HepG2 (cell line): ENCODE measurements at regions not wholly inside any gene's neighbourhood (a gene's known extent, or its start where the extent isn't known, plus 50 kb on each side); places are given as distances from the start of the nearest gene placed in this dataset.
A peak's percentile ranks its signal among the peaks of the same experiment; 100 is the strongest.

Experiments used
- ATAC-seq: fragments of 200-7000 bp; cut with Tn5 transposase; 3 replicates; pipeline ENCODE4 v1.9.1; 2020; ENCODE audit warnings: mild to moderate bottlenecking, moderate library complexity
- BruUV-seq: library from RNA; stranded (reverse); fragments of 400-500 nt; replicated peaks from 2 replicates; lab custom pipeline; 2021; lab: Mats Ljungman, UMichigan
- CTCF ChIA-PET: fragments of 300-600 bp; formaldehyde crosslinking; extraction: SDS; loops from one replicate; lab custom pipeline; 2021; ENCODE audit warnings: low total read pairs, inconsistent platforms, low intra/inter-chr PET ratio; lab: Yijun Ruan, JAX
- POLR2A ChIA-PET: fragments of 350-600 bp; sonication (Branson Sonifier 250); formaldehyde crosslinking; loops from one replicate; lab custom pipeline; 2020; ENCODE audit warnings: antibody characterized with exemption, inconsistent platforms; lab: Yijun Ruan, JAX
- DNase-seq: peaks from one replicate; pipeline ENCODE4 v3.0.0-alpha.2; 2015; ENCODE audit warnings: low spot score
- FAIRE-seq: peaks from 3 replicates; lab custom pipeline; 2011; peaks lifted over from hg19 to GRCh38; lab: Jason Lieb, UNC
- H2AFZ ChIP-seq: one replicate; pipeline ENCODE4 v1.6.1; 2011; ENCODE audit warnings: low read length, inconsistent platforms
- H3K27ac ChIP-seq: fragments of 300-600 bp; 3 replicates; pipeline ENCODE4 v1.8.0; 2011; ENCODE audit warnings: mixed run types, mild to moderate bottlenecking, mixed read lengths, low read length, inconsistent platforms; ENCODE audit not compliant: insufficient read depth; ENCODE audit errors: extremely low read length
- H3K27me3 ChIP-seq, 2 experiments: fragments of 200-600 bp in 1 of 2; 2 replicates in 1 of 2; 3 replicates in 1 of 2; pipeline versions ENCODE4 v1.6.0 to v1.8.0; 2011; ENCODE audit warnings: low read length in 2 of 2, mild to moderate bottlenecking in 2 of 2, moderate library complexity in 2 of 2, inconsistent platforms in 1 of 2; ENCODE audit not compliant: insufficient read depth in 2 of 2, control insufficient read depth in 1 of 2
- H3K36me3 ChIP-seq, 2 experiments: fragments of 200-600 bp in 1 of 2; replicated peaks in 1 of 2; 2 replicates in 1 of 2; 3 replicates in 1 of 2; pipeline versions ENCODE4 v1.5.1 to v1.8.0; 2011; ENCODE audit warnings: low read length in 2 of 2, inconsistent platforms in 1 of 2; ENCODE audit not compliant: insufficient read depth in 2 of 2, control insufficient read depth in 1 of 2
- H3K4me1 ChIP-seq: 2 replicates; pipeline ENCODE4 v1.5.1; 2012; ENCODE audit warnings: low read length, inconsistent platforms; ENCODE audit not compliant: insufficient read depth
- H3K4me2 ChIP-seq: 2 replicates; pipeline ENCODE4 v1.6.0; 2011; ENCODE audit warnings: low read depth, low read length, inconsistent platforms
- H3K4me3 ChIP-seq, 3 experiments: fragments of 200-600 bp in 1 of 3; sonication (generic), shearing (Covaris generic) in 1 of 3; replicated peaks in 1 of 3; 2 replicates each; pipeline ENCODE4 v1.5.1; 2011 to 2016; ENCODE audit warnings: low read length in 3 of 3, inconsistent platforms in 2 of 3, low read depth in 2 of 3, mild to moderate bottlenecking in 2 of 3, control low read depth in 1 of 3, mixed read lengths in 1 of 3; ENCODE audit not compliant: insufficient read depth in 1 of 3
- H3K79me2 ChIP-seq: one replicate; pipeline ENCODE4 v1.6.1; 2011; ENCODE audit warnings: low read length, inconsistent platforms; ENCODE audit not compliant: insufficient read depth
- H3K9ac ChIP-seq: 2 replicates; pipeline ENCODE4 v1.6.0; 2011; ENCODE audit warnings: mild to moderate bottlenecking, low read depth, low read length, inconsistent platforms; ENCODE audit not compliant: insufficient read depth
- H3K9me3 ChIP-seq: 2 replicates; pipeline ENCODE4 v1.5.1; 2012; ENCODE audit warnings: mild to moderate bottlenecking, low read length
- H4K20me1 ChIP-seq: 2 replicates; pipeline ENCODE4 v1.6.0; 2011; ENCODE audit warnings: inconsistent platforms, mild to moderate bottlenecking, low read length, moderate library complexity; ENCODE audit not compliant: insufficient read depth
- HNF4G ChIP-seq, 2 experiments: sonication (generic) in 1 of 2; formaldehyde crosslinking in 1 of 2; IDR thresholded peaks; 2 replicates each; pipeline versions ENCODE4 v1.4.0 to v1.6.1; 2011 to 2020; ENCODE audit warnings: borderline replicate concordance in 2 of 2, low read depth in 2 of 2, mild to moderate bottlenecking in 2 of 2, low read length in 1 of 2, missing genetic modification reagents in 1 of 2, moderate library complexity in 1 of 2
- TBX2 ChIP-seq: sonication (generic); formaldehyde crosslinking; IDR thresholded peaks from 2 replicates; pipeline ENCODE4 v1.5.0; 2020; ENCODE audit warnings: missing genetic modification reagents, mild to moderate bottlenecking, borderline replicate concordance
- TCF7L2 ChIP-seq: IDR thresholded peaks from 2 replicates; pipeline ENCODE4 v1.6.1; 2011; ENCODE audit warnings: mild to moderate bottlenecking, low read depth, low read length, moderate library complexity
- ZBTB3 ChIP-seq: sonication (generic); formaldehyde crosslinking; IDR thresholded peaks from 2 replicates; pipeline ENCODE4 v1.4.0; 2020; ENCODE audit warnings: low read depth, mild to moderate bottlenecking, moderate library complexity, missing genetic modification reagents, borderline replicate concordance
- ZNF546 ChIP-seq: sonication (generic); formaldehyde crosslinking; conservative IDR thresholded peaks from 2 replicates; pipeline ENCODE4 v1.8.1; 2023; ENCODE audit warnings: mild to moderate bottlenecking, missing genetic modification reagents
- ZNF660 ChIP-seq: sonication (generic); formaldehyde crosslinking; IDR thresholded peaks from 2 replicates; pipeline ENCODE4 v1.5.1; 2020; ENCODE audit warnings: mild to moderate bottlenecking, low read depth, missing genetic modification reagents, borderline replicate concordance
- ZNF768 ChIP-seq: sonication (generic); formaldehyde crosslinking; IDR thresholded peaks from 2 replicates; pipeline ENCODE4 v1.4.0; 2020; ENCODE audit warnings: missing genetic modification reagents
- WGBS: methylation state at CpG from one replicate; pipeline ENCODE4 v1.1.6; 2017; ENCODE audit warnings: low lambda C conversion rate; 5-methylcytosine and 5-hydroxymethylcytosine counted together
- in situ Hi-C: cut with HindIII; loops from 2 replicates; pipeline ENCODE4 v1.10.0; 2017; ENCODE audit warnings: low pct_unique_long_range_greater_than_20kb; ENCODE audit not compliant: extremely low pct_ligation_motif_present
- intact Hi-C: fragments of 100-400 bp; cut with micrococcal nuclease; formaldehyde crosslinking; loops from one replicate; pipeline ENCODE4 v1.10.0; 2022; ENCODE audit not compliant: unreplicated experiment
- TF ChIP-seq, protein P1 (sequence below): sonication (generic); formaldehyde crosslinking; IDR thresholded peaks from 2 replicates; pipeline ENCODE4 v1.4.0; 2020; ENCODE audit warnings: missing genetic modification reagents
- TF ChIP-seq, protein P2 (sequence below): IDR thresholded peaks from 2 replicates; pipeline ENCODE4 v1.6.1; 2016; ENCODE audit warnings: missing compliant biosample characterization, missing genetic modification reagents, borderline replicate concordance
- TF ChIP-seq, protein P3 (sequence below): IDR thresholded peaks from 2 replicates; pipeline ENCODE4 v1.6.1; 2016; ENCODE audit warnings: low read depth, borderline replicate concordance

DNA sequence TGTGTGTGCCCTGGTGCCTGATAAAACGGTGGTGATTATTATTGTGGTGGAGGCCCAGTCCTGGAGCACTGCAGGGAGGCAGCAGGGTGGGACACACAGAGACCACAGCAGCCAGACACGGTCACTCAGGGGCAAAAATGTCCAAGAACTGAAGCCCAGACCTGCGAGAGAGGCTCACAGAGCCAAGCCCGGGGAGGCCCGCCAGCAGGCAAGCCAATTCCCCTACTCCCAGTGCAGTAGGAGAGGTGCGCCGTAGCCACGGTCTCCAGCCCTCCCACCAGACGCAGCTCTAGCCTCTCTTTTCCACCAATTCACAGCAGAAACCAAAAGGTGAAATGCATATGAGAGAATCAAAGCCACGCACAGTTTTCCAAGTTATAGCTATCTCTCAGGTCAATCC, 179.4 kb upstream of the TAB2 start (continued):
- TF ChIP-seq, protein P1, sequence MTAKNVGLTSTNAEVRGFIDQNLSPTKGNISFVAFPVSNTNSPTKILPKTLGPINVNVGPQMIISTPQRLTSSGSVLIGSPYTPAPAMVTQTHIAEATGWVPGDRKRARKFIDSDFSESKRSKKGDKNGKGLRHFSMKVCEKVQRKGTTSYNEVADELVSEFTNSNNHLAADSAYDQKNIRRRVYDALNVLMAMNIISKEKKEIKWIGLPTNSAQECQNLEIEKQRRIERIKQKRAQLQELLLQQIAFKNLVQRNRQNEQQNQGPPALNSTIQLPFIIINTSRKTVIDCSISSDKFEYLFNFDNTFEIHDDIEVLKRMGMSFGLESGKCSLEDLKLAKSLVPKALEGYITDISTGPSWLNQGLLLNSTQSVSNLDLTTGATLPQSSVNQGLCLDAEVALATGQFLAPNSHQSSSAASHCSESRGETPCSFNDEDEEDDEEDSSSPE (CRISPR knock-in tag) = no peak
- TF ChIP-seq TCF7L2 = no peak
- TF ChIP-seq, protein P2, sequence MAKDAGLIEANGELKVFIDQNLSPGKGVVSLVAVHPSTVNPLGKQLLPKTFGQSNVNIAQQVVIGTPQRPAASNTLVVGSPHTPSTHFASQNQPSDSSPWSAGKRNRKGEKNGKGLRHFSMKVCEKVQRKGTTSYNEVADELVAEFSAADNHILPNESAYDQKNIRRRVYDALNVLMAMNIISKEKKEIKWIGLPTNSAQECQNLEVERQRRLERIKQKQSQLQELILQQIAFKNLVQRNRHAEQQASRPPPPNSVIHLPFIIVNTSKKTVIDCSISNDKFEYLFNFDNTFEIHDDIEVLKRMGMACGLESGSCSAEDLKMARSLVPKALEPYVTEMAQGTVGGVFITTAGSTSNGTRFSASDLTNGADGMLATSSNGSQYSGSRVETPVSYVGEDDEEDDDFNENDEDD (CRISPR knock-in tag) = no peak
- no peak for TF ChIP-seq TBX2 (CRISPR knock-in tag)
- no peak for TF ChIP-seq ZNF660 (CRISPR knock-in tag)
- TF ChIP-seq, protein P3, sequence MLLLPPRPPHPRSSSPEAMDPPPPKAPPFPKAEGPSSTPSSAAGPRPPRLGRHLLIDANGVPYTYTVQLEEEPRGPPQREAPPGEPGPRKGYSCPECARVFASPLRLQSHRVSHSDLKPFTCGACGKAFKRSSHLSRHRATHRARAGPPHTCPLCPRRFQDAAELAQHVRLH = no peak
- TF ChIP-seq ZBTB3 = no peak
- TF ChIP-seq HNF4G (IDR thresholded peaks at IDR 0.05; ENCODE audit: borderline replicate concordance, low read depth, low read length) = no peak
- TF ChIP-seq HNF4G (CRISPR knock-in tag; IDR thresholded peaks at IDR 0.05; ENCODE audit: borderline replicate concordance, low read depth) = no peak

DNA sequence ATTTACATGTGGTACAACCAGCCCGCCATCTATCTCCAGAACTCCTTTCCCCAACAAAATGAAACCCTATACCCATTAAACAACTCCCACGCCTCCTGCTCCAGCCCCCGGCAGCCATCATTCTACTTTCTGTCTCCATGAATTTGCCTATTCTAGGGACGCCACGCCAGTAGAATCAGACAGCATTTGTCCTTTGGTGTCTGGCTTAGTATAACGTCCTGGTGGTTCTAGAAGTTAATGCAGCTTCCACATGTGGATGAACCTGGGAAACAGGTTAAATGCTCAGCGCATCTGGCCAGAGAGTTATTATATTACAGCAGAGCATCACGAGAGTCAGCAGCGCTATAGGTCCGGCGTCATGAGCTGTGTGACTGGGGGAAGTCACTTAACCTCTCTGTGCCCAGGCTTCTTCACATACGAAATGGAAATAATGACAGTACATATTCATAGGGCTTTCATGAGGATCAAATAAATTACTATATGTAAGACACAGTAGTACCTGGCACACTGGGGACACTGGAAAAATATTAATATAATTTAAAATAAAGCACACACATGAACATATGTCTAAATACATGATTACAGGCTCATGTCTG, 178.7 kb upstream of the TAB2 start:
- DNase-seq = no peak
- in situ Hi-C loops = no loop called here
- H4K20me1 ChIP-seq = no peaks in the 10 kb centered on the region
- no peaks in the 10 kb centered on the region for H3K79me2 ChIP-seq
- no peak overlapping the region for H3K9ac ChIP-seq
- H3K4me3 ChIP-seq = no peak overlapping the region
- peaks cover 0 to 10% of the 10 kb centered on the region in 2 experiments; a peak in 3 of 5 replicates for H3K27me3 ChIP-seq
- 69% methylated on average over 12 of the region's 12 CpGs for WGBS
- intact Hi-C loops = no loop called here
- BruUV-seq = no TSS peak
- FAIRE-seq = no peak
- H3K4me2 ChIP-seq = no peak overlapping the region
- H3K36me3 ChIP-seq = no peaks in the 10 kb centered on the region
- no peak overlapping the region for H2AFZ ChIP-seq
- ChIA-PET CTCF (no interaction called here), POLR2A (no interaction called here)
- H3K4me1 ChIP-seq = peaks cover 11% of the 10 kb centered on the region; the same call in 1 of the 2 replicates
- no peak overlapping the region for H3K27ac ChIP-seq
- H3K9me3 ChIP-seq = no peaks in the 10 kb centered on the region
- no peak for TF ChIP-seq ZNF546
- peak; percentile 44; the same call in 1 of the 2 replicates for TF ChIP-seq ZNF768
- ATAC-seq = no peak; the same call in 2 of the 3 replicates
